Liver (tissue), 8 donors: ENCODE measurements at regions not wholly inside any gene's neighbourhood (a gene's known extent, or its start where the extent isn't known, plus 50 kb on each side); places are given as distances from the start of the nearest gene placed in this dataset.

ENCODE experiments used
- DNase-seq: peaks from one replicate; pipeline ENCODE4 v3.0.0-alpha.2; 2017; ENCODE audit warnings: low spot score
- H3K27ac ChIP-seq, 2 donors: one replicate each; pipeline ENCODE4 v1.7.0; 2013; ENCODE audit warnings: inconsistent platforms in 2 of 2, low read length in 2 of 2, control low read depth in 1 of 2, low read depth in 1 of 2, mild to moderate bottlenecking in 1 of 2
- H3K27me3 ChIP-seq, 4 donors: one replicate each; pipeline versions ENCODE4 v1.6.1 to v1.7.0; 2013; ENCODE audit warnings: low read length in 3 of 4, inconsistent platforms in 1 of 4, mild to moderate bottlenecking in 1 of 4, moderate library complexity in 1 of 4; ENCODE audit not compliant: control insufficient read depth in 4 of 4, insufficient read depth in 4 of 4
- H3K36me3 ChIP-seq, 4 donors: one replicate each; pipeline versions ENCODE4 v1.6.1 to v1.7.0; 2013; ENCODE audit warnings: low read length in 3 of 4, mild to moderate bottlenecking in 3 of 4, low read depth in 1 of 4, moderate library complexity in 1 of 4; ENCODE audit not compliant: control insufficient read depth in 4 of 4, insufficient read depth in 3 of 4
- H3K4me1 ChIP-seq, 4 donors: one replicate each; pipeline versions ENCODE4 v1.6.1 to v1.7.0; 2013; ENCODE audit warnings: low read length in 3 of 4, mild to moderate bottlenecking in 3 of 4, moderate library complexity in 1 of 4; ENCODE audit not compliant: control insufficient read depth in 4 of 4, insufficient read depth in 4 of 4
- H3K4me3 ChIP-seq, 3 donors: one replicate each; pipeline versions ENCODE4 v1.6.1 to v1.7.0; 2013; ENCODE audit warnings: low read length in 3 of 3, control low read depth in 1 of 3, low read depth in 1 of 3, mild to moderate bottlenecking in 1 of 3
- H3K9ac ChIP-seq, 2 donors: one replicate each; pipeline ENCODE4 v1.7.0; 2013; ENCODE audit warnings: low read length in 2 of 2, mild to moderate bottlenecking in 2 of 2, moderate library complexity in 2 of 2, control low read depth in 1 of 2, low read depth in 1 of 2
- H3K9me3 ChIP-seq, 4 donors: one replicate each; pipeline versions ENCODE4 v1.6.1 to v1.7.0; 2013; ENCODE audit warnings: low read length in 3 of 4; ENCODE audit not compliant: control insufficient read depth in 4 of 4
- ATF3 ChIP-seq: IDR thresholded peaks from 2 replicates; pipeline ENCODE4 v1.6.1; 2016; ENCODE audit warnings: antibody characterized with exemption
- CTCF ChIP-seq: fragments of 150-350 bp; IDR thresholded peaks from 2 replicates; pipeline ENCODE4 v1.5.1; 2017; ENCODE audit warnings: improper control_type of control experiment, low read depth, low read length; ENCODE audit not compliant: missing input control
- EGR1 ChIP-seq, 2 donors: IDR thresholded peaks; 2 replicates each; pipeline ENCODE4 v1.6.1; 2016 to 2018; ENCODE audit warnings: antibody characterized with exemption in 2 of 2, low read depth in 2 of 2
- FOXA1 ChIP-seq: IDR thresholded peaks from 2 replicates; pipeline ENCODE4 v1.6.1; 2016; ENCODE audit warnings: antibody characterized with exemption
- FOXA2 ChIP-seq: IDR thresholded peaks from 2 replicates; pipeline ENCODE4 v1.6.1; 2016; ENCODE audit warnings: antibody characterized with exemption
- HNF4A ChIP-seq, 2 donors: conservative IDR thresholded peaks; 2 replicates each; pipeline ENCODE4 v1.6.1; 2016; ENCODE audit warnings: antibody characterized with exemption in 2 of 2, mild to moderate bottlenecking in 2 of 2
- HNF4G ChIP-seq: IDR thresholded peaks from 2 replicates; pipeline ENCODE4 v1.6.1; 2016; ENCODE audit warnings: antibody characterized with exemption
- JUND ChIP-seq, 2 donors: IDR thresholded peaks; 2 replicates each; pipeline ENCODE4 v1.6.1; 2016; ENCODE audit warnings: antibody characterized with exemption in 2 of 2
- NR2F2 ChIP-seq: IDR thresholded peaks from 2 replicates; pipeline ENCODE4 v1.6.1; 2016; ENCODE audit warnings: antibody characterized with exemption
- RAD21 ChIP-seq, 2 donors: IDR thresholded peaks; 2 replicates each; pipeline ENCODE4 v1.6.1; 2016; ENCODE audit warnings: antibody characterized with exemption in 2 of 2, mild to moderate bottlenecking in 2 of 2
- REST ChIP-seq: IDR thresholded peaks from 2 replicates; pipeline ENCODE4 v1.6.1; 2016; ENCODE audit warnings: antibody characterized with exemption, mild to moderate bottlenecking
- RXRA ChIP-seq, 2 donors: IDR thresholded peaks; 2 replicates each; pipeline ENCODE4 v1.6.1; 2017 to 2018; ENCODE audit warnings: antibody characterized with exemption in 2 of 2, mild to moderate bottlenecking in 1 of 2
- SP1 ChIP-seq: IDR thresholded peaks from 2 replicates; pipeline ENCODE4 v1.6.1; 2018; ENCODE audit warnings: antibody characterized with exemption, mild to moderate bottlenecking
- TAF1 ChIP-seq: conservative IDR thresholded peaks from 2 replicates; pipeline ENCODE4 v1.6.1; 2016; ENCODE audit warnings: antibody characterized with exemption, mild to moderate bottlenecking
- ZBTB33 ChIP-seq: IDR thresholded peaks from 2 replicates; pipeline ENCODE4 v1.6.1; 2016; ENCODE audit warnings: antibody characterized with exemption
- WGBS: extraction: QIAGEN DNeasy Blood & Tissue Kit; methylation state at CpG from one replicate; pipeline ENCODE4 v1.1.7; 2013; 5-methylcytosine and 5-hydroxymethylcytosine counted together
- donor health status: healthy.
- donor health status: healthy.
- donor health status: healthy.
- donor health status: healthy.
- donor health status: healthy.

- Histone ChIP-seq H3K36me3 (no peaks in the 10 kb centered on the region), H3K9ac (no peak overlapping the region), H3K4me1 (peaks cover 10 to 25% (median 20%) of the 10 kb centered on the region in 4 donors), H3K9me3 (no peaks in the 10 kb centered on the region), H3K27ac (no peak overlapping the region), H3K27me3 (no peaks in the 10 kb centered on the region), H3K4me3 (no peak overlapping the region)
- WGBS: 64% methylated on average over 15 of the region's 15 CpGs
- TF ChIP-seq TAF1 (no peak), CTCF (no peak), ATF3 (no peak), FOXA1 (no peak), SP1 (no peak), REST (peak; percentile 99), FOXA2 (no peak), ZBTB33 (no peak)
- DNase-seq: peak; percentile 54
Measured at GRCh38 chr22:49208768-49209252, 618.9 kb downstream of the BRD1 start.

GRCh38 chr22:49208004-49208402, 619.7 kb downstream of the BRD1 start:
- Histone ChIP-seq H3K36me3 (no peaks in the 10 kb centered on the region), H3K4me1 (peaks cover 10 to 25% (median 20%) of the 10 kb centered on the region in 4 donors), H3K9me3 (no peaks in the 10 kb centered on the region), H3K9ac (no peak overlapping the region), H3K27ac (no peak overlapping the region), H3K4me3 (no peak overlapping the region), H3K27me3 (no peaks in the 10 kb centered on the region)
- WGBS: 93% methylated on average over 2 of the region's 2 CpGs
- DNase-seq: no peak
- TF ChIP-seq EGR1 (IDR thresholded peaks at IDR 0.05; ENCODE audit: low read depth in 2 of 2) (no peak), REST (no peak), RAD21 (IDR thresholded peaks at IDR 0.05) (no peak), HNF4G (no peak), FOXA1 (no peak), ATF3 (no peak), FOXA2 (no peak), HNF4A (conservative IDR thresholded peaks at IDR 0.05) (no peak), ZBTB33 (no peak), TAF1 (no peak), NR2F2 (no peak), SP1 (no peak), RXRA (IDR thresholded peaks at IDR 0.05) (no peak), CTCF (no peak), JUND (IDR thresholded peaks at IDR 0.05) (no peak)
